VCaP (cell line): ENCODE measurements at regions not wholly inside any gene's neighbourhood (a gene's known extent, or its start where the extent isn't known, plus 50 kb on each side); places are given as distances from the start of the nearest gene placed in this dataset.

Experiments used
- H3K27ac ChIP-seq: fragments of 450-650 bp; 2 replicates; pipeline ENCODE4 v1.5.1; 2017
- CTCF ChIP-seq: fragments of 450-650 bp; conservative IDR thresholded peaks from 2 replicates; pipeline ENCODE4 v1.5.1; 2017; ENCODE audit warnings: mild to moderate bottlenecking, moderate library complexity

- no peak overlapping the region for H3K27ac ChIP-seq
- TF ChIP-seq CTCF = no peak
Observed at GRCh38 chr4:57199267-57199666, 89.1 kb upstream of the IGFBP7 start.

DNA sequence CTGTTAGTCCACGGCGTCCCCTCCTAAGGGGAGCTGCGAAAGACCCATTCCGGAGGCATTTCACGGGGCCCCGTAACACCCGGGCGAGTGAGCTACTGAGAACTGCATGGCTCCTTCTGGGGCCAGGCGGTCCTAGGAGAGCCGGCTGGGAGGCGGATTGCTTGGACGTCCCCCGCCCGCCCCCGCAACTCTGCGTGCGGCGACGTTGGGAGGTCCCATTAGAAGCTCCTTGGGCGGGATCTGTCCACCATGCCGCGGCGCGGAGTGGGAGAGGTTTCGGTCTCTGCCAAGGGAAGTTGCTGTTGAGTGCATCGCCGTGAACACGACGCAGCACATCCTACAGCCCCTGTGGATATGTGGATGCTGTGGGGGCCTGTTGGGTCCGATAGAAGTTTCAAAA lies 85.4 kb upstream of the IGFBP7 start:
- no peak for TF ChIP-seq CTCF
- H3K27ac ChIP-seq = no peak overlapping the region

- H3K27ac ChIP-seq = no peak overlapping the region
- no peak for TF ChIP-seq CTCF
Observed at GRCh38 chr4:57194068-57194611, 84.0 kb upstream of the IGFBP7 start.

GRCh38 chr4:57193209-57193810 lies 83.1 kb upstream of the IGFBP7 start:
- H3K27ac ChIP-seq = no peak overlapping the region
- no peak for TF ChIP-seq CTCF

GRCh38 chr4:57191523-57192034 lies 81.4 kb upstream of the IGFBP7 start:
- no peak overlapping the region for H3K27ac ChIP-seq
- no peak for TF ChIP-seq CTCF

DNA sequence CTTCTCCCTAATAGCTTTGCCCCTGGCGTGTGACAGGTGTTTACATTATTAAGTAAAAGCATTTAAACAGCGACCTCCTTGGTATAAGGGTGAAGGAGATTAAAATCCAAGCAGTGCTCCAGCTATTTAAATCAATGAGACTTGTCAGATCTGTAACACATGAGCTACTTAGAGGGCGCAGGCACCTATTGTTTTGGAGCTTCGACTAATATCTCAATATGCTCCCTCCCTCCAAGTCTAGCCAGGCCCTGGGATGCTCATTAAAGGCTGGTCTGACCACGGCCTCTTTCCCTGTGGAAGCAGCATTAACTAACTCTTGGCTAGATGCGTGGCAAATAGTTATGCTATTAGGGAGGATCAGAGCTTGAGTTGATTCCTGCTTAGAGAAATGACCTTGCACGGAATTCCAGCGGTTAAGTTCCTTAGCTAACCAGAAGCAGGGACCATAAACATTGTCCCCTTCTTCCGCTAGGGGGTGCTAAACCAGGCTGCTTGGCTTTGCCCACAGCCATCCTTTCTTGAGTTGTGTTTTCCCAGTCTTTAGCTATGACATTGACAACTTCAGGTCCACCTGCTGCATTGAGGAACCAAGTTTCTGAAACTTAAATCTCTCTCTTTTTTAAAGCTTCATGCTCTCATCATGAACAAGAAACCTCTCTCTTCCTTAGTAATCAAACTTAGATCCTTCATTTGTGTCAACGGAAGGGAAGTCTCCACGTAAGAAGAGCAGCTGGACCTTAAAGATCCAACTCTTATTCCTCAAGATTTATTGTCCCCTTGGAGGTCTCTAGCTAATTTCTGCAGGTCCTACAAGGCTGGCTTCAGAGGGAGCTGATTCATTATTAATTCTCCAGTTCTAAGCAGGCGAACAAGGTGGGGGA lies 80.7 kb upstream of the IGFBP7 start:
- H3K27ac ChIP-seq = no peak overlapping the region
- peak; percentile 43; the same call in 1 of the 2 replicates for TF ChIP-seq CTCF

- no peak overlapping the region for H3K27ac ChIP-seq
- no peak for TF ChIP-seq CTCF
Observed at GRCh38 chr4:57187246-57187645, 77.1 kb upstream of the IGFBP7 start.
